Caco-2 (cell line): ENCODE measurements at regions not wholly inside any gene's neighbourhood (a gene's known extent, or its start where the extent isn't known, plus 50 kb on each side); places are given as distances from the start of the nearest gene placed in this dataset.

Source experiments
- BruUV-seq: library from RNA; stranded (reverse); fragments of 400-500 nt; replicated peaks from 2 replicates; lab custom pipeline; 2021; lab: Mats Ljungman, UMichigan
- CTCF ChIA-PET: fragments of 300-600 bp; sonication (Branson Sonifier 250); formaldehyde crosslinking; loops from one replicate; lab custom pipeline; 2022; ENCODE audit warnings: antibody characterized with exemption; lab: Charles Lee
- POLR2A ChIA-PET: fragments of 300-600 bp; sonication (Branson Sonifier 250); formaldehyde crosslinking; loops from one replicate; lab custom pipeline; 2022; ENCODE audit warnings: antibody characterized with exemption; lab: Charles Lee
- DNase-seq, 2 experiments: peaks; one replicate each; pipeline versions ENCODE4 v3.0.0 to v3.0.0-alpha.2; 2020 to 2022
- H3K27me3 ChIP-seq: replicated peaks from 2 replicates; pipeline ENCODE4 v1.6.0; 2011; ENCODE audit warnings: low read length; ENCODE audit not compliant: control insufficient read depth, insufficient read depth
- H3K36me3 ChIP-seq: 2 replicates; pipeline ENCODE4 v1.5.1; 2011; ENCODE audit warnings: low read length; ENCODE audit not compliant: control insufficient read depth, insufficient read depth
- H3K4me1 ChIP-seq: fragments of 250-450 bp; sonication (Bioruptor Pico); 2 replicates; pipeline ENCODE4 v1.5.1; 2020; ENCODE audit warnings: mild to moderate bottlenecking
- H3K4me3 ChIP-seq: 2 replicates; pipeline ENCODE4 v1.5.1; 2011; ENCODE audit warnings: low read depth, mild to moderate bottlenecking, control low read depth, low read length
- H3K9me3 ChIP-seq: fragments of 250-450 bp; sonication (Bioruptor Pico); 2 replicates; pipeline ENCODE4 v1.5.1; 2020; ENCODE audit warnings: mild to moderate bottlenecking, moderate library complexity
- H3K27ac Mint-ChIP-seq: one replicate; pipeline ENCODE4 v1.8.0; 2022; ENCODE audit warnings: mixed read lengths; ENCODE audit not compliant: unreplicated experiment
- H3K27me3 Mint-ChIP-seq: one replicate; pipeline ENCODE4 v1.8.0; 2022; ENCODE audit warnings: mixed read lengths; ENCODE audit not compliant: insufficient read depth, unreplicated experiment
- H3K36me3 Mint-ChIP-seq: one replicate; pipeline ENCODE4 v1.8.0; 2022; ENCODE audit warnings: mild to moderate bottlenecking, mixed read lengths; ENCODE audit not compliant: insufficient read depth, unreplicated experiment
- H3K4me1 Mint-ChIP-seq: one replicate; pipeline ENCODE4 v1.8.0; 2022; ENCODE audit warnings: low read depth, mixed read lengths; ENCODE audit not compliant: unreplicated experiment
- H3K4me3 Mint-ChIP-seq: one replicate; pipeline ENCODE4 v1.8.0; 2022; ENCODE audit warnings: mild to moderate bottlenecking, moderate library complexity, mixed read lengths; ENCODE audit not compliant: unreplicated experiment
- H3K9me3 Mint-ChIP-seq: one replicate; pipeline ENCODE4 v1.8.0; 2022; ENCODE audit warnings: mixed read lengths; ENCODE audit not compliant: unreplicated experiment
- CTCF ChIP-seq, 2 experiments: fragments of 200-600 bp in 1 of 2; IDR thresholded peaks; 1 replicate in 1 of 2; 2 replicates in 1 of 2; pipeline versions ENCODE4 v1.5.1 to v1.8.0; 2011 to 2022; ENCODE audit warnings: antibody characterized with exemption in 1 of 2, control low read depth in 1 of 2, inconsistent platforms in 1 of 2, low read depth in 1 of 2, low read length in 1 of 2, mild to moderate bottlenecking in 1 of 2, moderate library complexity in 1 of 2; ENCODE audit not compliant: insufficient read depth in 1 of 2, severe bottlenecking in 1 of 2, unreplicated experiment in 1 of 2
- intact Hi-C: fragments of 100-400 bp; cut with micrococcal nuclease; formaldehyde crosslinking; loops from one replicate; pipeline ENCODE4 v1.10.0; 2022; ENCODE audit not compliant: unreplicated experiment

- DNase-seq, result no peak
- no peak overlapping the region for H3K4me3 ChIP-seq
- Mint-ChIP-seq H3K27ac (no peak overlapping the region), H3K27me3 (no peaks in the 10 kb centered on the region), H3K4me1 (no peaks in the 10 kb centered on the region), H3K4me3 (no peak overlapping the region), H3K9me3 (peaks cover 24% of the 10 kb centered on the region), H3K36me3 (peaks cover 4% of the 10 kb centered on the region)
- H3K9me3 ChIP-seq, result peaks cover 39% of the 10 kb centered on the region
- no peaks in the 10 kb centered on the region for H3K36me3 ChIP-seq
- TF ChIP-seq CTCF (IDR thresholded peaks at IDR 0.05; ENCODE audit: insufficient read depth in 1 of 2, low read depth in 1 of 2, low read length in 1 of 2, severe bottlenecking in 1 of 2, unreplicated experiment in 1 of 2), result no peak
- no TSS peak for BruUV-seq
- ChIA-PET CTCF (no interaction called here), POLR2A (no interaction called here)
- H3K27me3 ChIP-seq, result no peaks in the 10 kb centered on the region
- peaks cover 7% of the 10 kb centered on the region for H3K4me1 ChIP-seq
- intact Hi-C loops, result no loop called here
Observed at GRCh38 chr6:2523061-2523460, 227.7 kb downstream of the MYLK4 start.

GRCh38 chr6:2522521-2522920, 228.2 kb downstream of the MYLK4 start:
- no peak for DNase-seq
- no peak overlapping the region for H3K4me3 Mint-ChIP-seq
- Histone ChIP-seq H3K4me3 (no peak overlapping the region), H3K9me3 (peaks cover 44% of the 10 kb centered on the region), H3K27me3 (no peaks in the 10 kb centered on the region), H3K36me3 (no peaks in the 10 kb centered on the region), H3K4me1 (peaks cover 12% of the 10 kb centered on the region)
- H3K27ac Mint-ChIP-seq, result no peak overlapping the region
- peaks cover 4% of the 10 kb centered on the region for H3K36me3 Mint-ChIP-seq
- ChIA-PET POLR2A (no interaction called here), CTCF (no interaction called here)
- H3K4me1 Mint-ChIP-seq, result no peaks in the 10 kb centered on the region
- intact Hi-C loops, result no loop called here
- no peaks in the 10 kb centered on the region for H3K27me3 Mint-ChIP-seq
- no TSS peak for BruUV-seq
- no peak for TF ChIP-seq CTCF (IDR thresholded peaks at IDR 0.05; ENCODE audit: insufficient read depth in 1 of 2, low read depth in 1 of 2, low read length in 1 of 2, severe bottlenecking in 1 of 2, unreplicated experiment in 1 of 2)
- H3K9me3 Mint-ChIP-seq, result peaks cover 24% of the 10 kb centered on the region

- no peak for TF ChIP-seq CTCF (IDR thresholded peaks at IDR 0.05; ENCODE audit: insufficient read depth in 1 of 2, low read depth in 1 of 2, low read length in 1 of 2, severe bottlenecking in 1 of 2, unreplicated experiment in 1 of 2)
Observed at GRCh38 chr6:2517855-2518473, 232.8 kb downstream of the MYLK4 start.

More at GRCh38 chr6:2517855-2518473, 232.8 kb downstream of the MYLK4 start:
- Mint-ChIP-seq H3K4me1 (peaks cover 26% of the 10 kb centered on the region), H3K4me3 (no peak overlapping the region), H3K27me3 (no peaks in the 10 kb centered on the region), H3K27ac (peak overlapping the region; percentile 95), H3K9me3 (peaks cover 16% of the 10 kb centered on the region), H3K36me3 (peaks cover 26% of the 10 kb centered on the region)
- H3K36me3 ChIP-seq, result no peaks in the 10 kb centered on the region
- DNase-seq, result no peak
- H3K4me1 ChIP-seq, result peaks cover 52% of the 10 kb centered on the region
- intact Hi-C loops, result no loop called here
- H3K4me3 ChIP-seq, result no peak overlapping the region
- CTCF ChIA-PET, result no interaction called here
- H3K27me3 ChIP-seq, result no peaks in the 10 kb centered on the region
- no TSS peak for BruUV-seq
- peaks cover 45% of the 10 kb centered on the region for H3K9me3 ChIP-seq
- POLR2A ChIA-PET, result no interaction called here
